PC-9 (cell line): ENCODE measurements at regions not wholly inside any gene's neighbourhood (a gene's known extent, or its start where the extent isn't known, plus 50 kb on each side); places are given as distances from the start of the nearest gene placed in this dataset.

Source experiments
- BruUV-seq: library from RNA; stranded (reverse); fragments of 400-500 nt; replicated peaks from 2 replicates; lab custom pipeline; 2021; lab: Mats Ljungman, UMichigan
- CTCF ChIA-PET: fragments of 300-600 bp; sonication (Branson Sonifier 250); formaldehyde crosslinking; loops from one replicate; lab custom pipeline; 2022; ENCODE audit warnings: antibody characterized with exemption; lab: Charles Lee
- POLR2A ChIA-PET: fragments of 300-600 bp; sonication (Branson Sonifier 250); formaldehyde crosslinking; loops from one replicate; lab custom pipeline; 2022; ENCODE audit warnings: antibody characterized with exemption; ENCODE audit not compliant: unreplicated experiment; lab: Charles Lee
- DNase-seq, 2 experiments: peaks; one replicate each; pipeline versions ENCODE4 v3.0.0 to v3.0.0-alpha.2; 2015 to 2022; ENCODE audit warnings: mixed read lengths in 1 of 2
- H2AFZ ChIP-seq: fragments of 200-600 bp; sonication (generic); 2 replicates; pipeline ENCODE4 v1.8.1; 2017; ENCODE audit warnings: antibody characterized with exemption
- H3F3A ChIP-seq: fragments of 200-600 bp; sonication (generic); 2 replicates; pipeline ENCODE4 v1.8.1; 2017; ENCODE audit warnings: antibody characterized with exemption, mild to moderate bottlenecking, low read depth; ENCODE audit not compliant: insufficient read depth
- H3K27ac ChIP-seq: fragments of 200-600 bp; sonication (generic); 2 replicates; pipeline ENCODE4 v1.6.1; 2016; ENCODE audit warnings: mixed run types
- H3K27me3 ChIP-seq: fragments of 200-600 bp; sonication (generic); 2 replicates; pipeline ENCODE4 v1.6.1; 2016; ENCODE audit warnings: low read depth, mixed run types; ENCODE audit not compliant: insufficient read depth
- H3K36me3 ChIP-seq: fragments of 200-600 bp; sonication (generic); 2 replicates; pipeline ENCODE4 v1.6.1; 2016; ENCODE audit warnings: low read depth, mixed run types
- H3K4me1 ChIP-seq: fragments of 200-600 bp; sonication (generic); replicated peaks from 2 replicates; pipeline ENCODE4 v1.6.1; 2016; ENCODE audit warnings: mixed run types; ENCODE audit not compliant: insufficient read depth
- H3K4me2 ChIP-seq: fragments of 200-600 bp; sonication (generic); 2 replicates; pipeline ENCODE4 v1.6.1; 2017; ENCODE audit warnings: mixed run types
- H3K4me3 ChIP-seq: fragments of 200-600 bp; sonication (generic); 2 replicates; pipeline ENCODE4 v1.6.1; 2016; ENCODE audit warnings: mixed run types
- H3K79me2 ChIP-seq: fragments of 200-600 bp; sonication (generic); 2 replicates; pipeline ENCODE4 v1.6.1; 2017; ENCODE audit warnings: low read depth, mixed run types
- H3K9me2 ChIP-seq: fragments of 200-600 bp; sonication (generic); 2 replicates; pipeline ENCODE4 v1.8.1; 2017; ENCODE audit warnings: mild to moderate bottlenecking; ENCODE audit not compliant: insufficient read depth
- H3K9me3 ChIP-seq: fragments of 200-600 bp; sonication (generic); 2 replicates; pipeline ENCODE4 v1.8.1; 2016; ENCODE audit warnings: low read depth; ENCODE audit not compliant: insufficient read depth
- H4K20me1 ChIP-seq: fragments of 200-600 bp; sonication (generic); 2 replicates; pipeline ENCODE4 v1.8.1; 2017; ENCODE audit not compliant: insufficient read depth
- EZH2 ChIP-seq: fragments of 200-600 bp; sonication (generic); IDR thresholded peaks from 2 replicates; pipeline ENCODE4 v1.8.0; 2017; ENCODE audit warnings: antibody characterized with exemption, low read depth
- intact Hi-C: fragments of 100-400 bp; cut with micrococcal nuclease; formaldehyde crosslinking; loops from one replicate; pipeline ENCODE4 v1.10.0; 2022; ENCODE audit not compliant: unreplicated experiment
- TF ChIP-seq, protein P1 (sequence below): fragments of 200-600 bp; sonication (generic); conservative IDR thresholded peaks from 2 replicates; pipeline ENCODE4 v1.6.1; 2017; ENCODE audit warnings: mixed run types, antibody characterized with exemption, mild to moderate bottlenecking, moderate library complexity

DNA sequence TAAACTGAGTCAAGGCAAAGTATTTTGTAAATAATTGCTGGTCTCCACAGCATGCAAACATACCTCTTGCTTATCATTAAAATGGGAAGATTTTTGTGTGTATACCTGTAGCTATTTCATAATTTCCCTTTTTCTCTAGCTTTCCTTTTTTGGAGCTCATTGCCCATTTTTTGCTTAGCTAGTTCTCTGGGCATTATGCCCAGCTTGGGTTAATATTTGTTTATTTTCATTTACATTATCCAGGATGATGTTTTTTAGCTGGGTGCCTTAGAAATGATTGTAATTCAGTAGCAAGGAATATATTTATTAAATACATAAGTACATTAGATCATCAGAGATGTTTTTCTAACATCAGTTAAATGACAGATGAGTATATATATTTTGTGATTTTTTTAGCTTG lies 1271.7 kb upstream of the GBE1 start:
- H3K9me3 ChIP-seq = no peaks in the 10 kb centered on the region
- no peak for DNase-seq
- no peaks in the 10 kb centered on the region for H3K4me1 ChIP-seq
- ChIA-PET CTCF (no interaction called here), POLR2A (no interaction called here)
- H3K27ac ChIP-seq = no peak overlapping the region
- no peak overlapping the region for H2AFZ ChIP-seq
- H4K20me1 ChIP-seq = no peaks in the 10 kb centered on the region
- H3K27me3 ChIP-seq = no peaks in the 10 kb centered on the region
- H3K4me2 ChIP-seq = no peak overlapping the region
- no peaks in the 10 kb centered on the region for H3F3A ChIP-seq
- H3K4me3 ChIP-seq = no peak overlapping the region
- intact Hi-C loops = no loop called here
- TF ChIP-seq EZH2 = no peak
- TF ChIP-seq, protein P1, sequence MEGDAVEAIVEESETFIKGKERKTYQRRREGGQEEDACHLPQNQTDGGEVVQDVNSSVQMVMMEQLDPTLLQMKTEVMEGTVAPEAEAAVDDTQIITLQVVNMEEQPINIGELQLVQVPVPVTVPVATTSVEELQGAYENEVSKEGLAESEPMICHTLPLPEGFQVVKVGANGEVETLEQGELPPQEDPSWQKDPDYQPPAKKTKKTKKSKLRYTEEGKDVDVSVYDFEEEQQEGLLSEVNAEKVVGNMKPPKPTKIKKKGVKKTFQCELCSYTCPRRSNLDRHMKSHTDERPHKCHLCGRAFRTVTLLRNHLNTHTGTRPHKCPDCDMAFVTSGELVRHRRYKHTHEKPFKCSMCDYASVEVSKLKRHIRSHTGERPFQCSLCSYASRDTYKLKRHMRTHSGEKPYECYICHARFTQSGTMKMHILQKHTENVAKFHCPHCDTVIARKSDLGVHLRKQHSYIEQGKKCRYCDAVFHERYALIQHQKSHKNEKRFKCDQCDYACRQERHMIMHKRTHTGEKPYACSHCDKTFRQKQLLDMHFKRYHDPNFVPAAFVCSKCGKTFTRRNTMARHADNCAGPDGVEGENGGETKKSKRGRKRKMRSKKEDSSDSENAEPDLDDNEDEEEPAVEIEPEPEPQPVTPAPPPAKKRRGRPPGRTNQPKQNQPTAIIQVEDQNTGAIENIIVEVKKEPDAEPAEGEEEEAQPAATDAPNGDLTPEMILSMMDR = no peak
- BruUV-seq = no TSS peak
- H3K79me2 ChIP-seq = no peaks in the 10 kb centered on the region
- no peaks in the 10 kb centered on the region for H3K36me3 ChIP-seq
- no peaks in the 10 kb centered on the region for H3K9me2 ChIP-seq

DNA sequence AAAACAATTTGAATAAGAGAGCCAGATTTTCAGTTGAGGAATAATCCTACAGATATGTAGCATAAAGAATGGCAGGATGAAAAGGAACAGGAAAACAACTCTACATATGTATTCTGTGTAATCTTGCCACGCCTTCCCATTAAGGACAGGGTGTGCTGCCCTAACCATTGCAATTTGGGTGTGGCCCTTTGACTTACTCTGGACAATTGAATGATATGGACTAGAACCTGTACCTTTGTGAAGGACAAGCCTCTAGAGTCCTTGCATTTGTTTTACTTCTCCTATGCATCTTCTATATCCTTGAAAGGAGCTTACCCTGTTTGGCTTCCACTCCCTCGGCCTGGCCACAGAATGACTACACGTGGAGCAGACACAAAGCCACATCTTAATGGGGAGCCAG lies 1261.6 kb upstream of the GBE1 start:
- H3K36me3 ChIP-seq = no peaks in the 10 kb centered on the region
- H2AFZ ChIP-seq = no peak overlapping the region
- no peaks in the 10 kb centered on the region for H3F3A ChIP-seq
- no peaks in the 10 kb centered on the region for H3K9me3 ChIP-seq
- TF ChIP-seq, protein P1 = no peak
- TF ChIP-seq EZH2 = no peak
- no peak overlapping the region for H3K4me2 ChIP-seq
- no peak overlapping the region for H3K27ac ChIP-seq
- no peaks in the 10 kb centered on the region for H4K20me1 ChIP-seq
- no peaks in the 10 kb centered on the region for H3K79me2 ChIP-seq
- intact Hi-C loops = no loop called here
- ChIA-PET CTCF (interaction anchor here (0.5 kb wide), 1 partner anchor 387 kb away, joined by 3 read pairs; no protein-coding TSS in a partner anchor), POLR2A (no interaction called here)
- H3K27me3 ChIP-seq = no peaks in the 10 kb centered on the region
- H3K9me2 ChIP-seq = no peaks in the 10 kb centered on the region
- H3K4me1 ChIP-seq = no peaks in the 10 kb centered on the region
- BruUV-seq = no TSS peak
- no peak for DNase-seq
- no peak overlapping the region for H3K4me3 ChIP-seq

DNA sequence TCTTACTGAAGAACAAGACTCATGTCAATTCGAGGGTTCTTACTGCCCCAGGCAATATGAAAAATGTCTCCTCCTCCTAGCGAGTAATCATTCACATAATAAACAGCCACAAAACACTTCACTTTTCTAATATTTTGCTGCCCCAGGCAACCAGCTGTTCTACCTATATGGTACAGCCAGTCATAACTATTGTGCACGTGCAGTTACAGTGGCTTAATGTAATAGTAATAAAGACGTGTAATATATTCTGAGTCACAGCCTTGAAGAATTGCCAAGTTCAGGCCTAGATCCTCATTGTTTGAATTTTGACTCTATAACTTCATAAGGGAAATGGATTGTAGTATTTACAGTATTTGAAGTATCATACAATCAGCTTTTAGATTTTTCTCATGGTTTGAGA lies 1250.0 kb upstream of the GBE1 start:
- Histone ChIP-seq H2AFZ (no peak overlapping the region), H3K9me3 (no peaks in the 10 kb centered on the region), H3K79me2 (no peaks in the 10 kb centered on the region), H3K27me3 (no peaks in the 10 kb centered on the region), H3K9me2 (no peaks in the 10 kb centered on the region), H4K20me1 (no peaks in the 10 kb centered on the region), H3K4me3 (no peak overlapping the region), H3K4me2 (no peak overlapping the region), H3K4me1 (no peaks in the 10 kb centered on the region), H3K36me3 (no peaks in the 10 kb centered on the region), H3F3A (no peaks in the 10 kb centered on the region), H3K27ac (no peak overlapping the region)
- DNase-seq = no peak
- ChIA-PET POLR2A (no interaction called here), CTCF (no interaction called here)
- TF ChIP-seq EZH2 = no peak
- TF ChIP-seq, protein P1 = no peak
- no TSS peak for BruUV-seq
- intact Hi-C loops = no loop called here
